ENCODE measurements at regions not wholly inside any gene's neighbourhood (a gene's known extent, or its start where the extent isn't known, plus 50 kb on each side); places are given as distances from the start of the nearest gene placed in this dataset.
A peak's percentile ranks its signal among the peaks of the same experiment; 100 is the strongest.

DNA sequence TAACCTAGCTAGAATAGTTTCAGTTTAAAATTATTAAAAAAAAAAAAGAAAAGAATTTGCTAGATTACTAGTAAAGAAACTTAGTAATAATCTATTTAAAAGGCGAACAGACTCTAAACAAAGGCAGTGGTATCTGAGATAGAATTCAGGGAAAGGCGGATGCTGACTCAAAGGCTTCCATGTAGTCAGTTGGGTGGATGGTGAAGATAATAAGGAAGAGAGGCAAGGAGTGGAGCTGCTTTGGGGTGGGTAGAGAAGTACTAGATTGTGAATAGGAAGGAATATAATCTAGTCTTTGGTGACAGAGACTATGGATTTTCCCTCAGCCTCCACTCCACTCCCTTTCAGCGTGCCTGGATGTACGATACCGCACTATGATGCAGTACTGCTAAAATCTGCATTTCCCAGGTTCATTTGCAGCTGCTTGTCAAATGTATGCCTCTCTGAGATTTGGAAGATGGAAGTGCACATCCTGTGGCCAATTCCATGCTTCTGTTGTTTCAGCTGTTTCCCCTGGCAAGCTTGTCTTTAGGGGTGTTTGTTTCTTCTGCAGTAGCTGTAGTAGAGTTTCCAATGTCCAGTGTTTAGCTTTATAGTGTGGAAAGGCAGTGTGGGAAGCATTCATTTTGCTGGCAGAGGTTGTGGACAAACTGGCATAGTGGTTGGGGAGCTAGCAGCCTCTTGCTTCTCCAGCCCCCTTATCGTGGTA, 184.6 kb upstream of the NRIP1 start:
- TF ChIP-seq, protein P1, sequence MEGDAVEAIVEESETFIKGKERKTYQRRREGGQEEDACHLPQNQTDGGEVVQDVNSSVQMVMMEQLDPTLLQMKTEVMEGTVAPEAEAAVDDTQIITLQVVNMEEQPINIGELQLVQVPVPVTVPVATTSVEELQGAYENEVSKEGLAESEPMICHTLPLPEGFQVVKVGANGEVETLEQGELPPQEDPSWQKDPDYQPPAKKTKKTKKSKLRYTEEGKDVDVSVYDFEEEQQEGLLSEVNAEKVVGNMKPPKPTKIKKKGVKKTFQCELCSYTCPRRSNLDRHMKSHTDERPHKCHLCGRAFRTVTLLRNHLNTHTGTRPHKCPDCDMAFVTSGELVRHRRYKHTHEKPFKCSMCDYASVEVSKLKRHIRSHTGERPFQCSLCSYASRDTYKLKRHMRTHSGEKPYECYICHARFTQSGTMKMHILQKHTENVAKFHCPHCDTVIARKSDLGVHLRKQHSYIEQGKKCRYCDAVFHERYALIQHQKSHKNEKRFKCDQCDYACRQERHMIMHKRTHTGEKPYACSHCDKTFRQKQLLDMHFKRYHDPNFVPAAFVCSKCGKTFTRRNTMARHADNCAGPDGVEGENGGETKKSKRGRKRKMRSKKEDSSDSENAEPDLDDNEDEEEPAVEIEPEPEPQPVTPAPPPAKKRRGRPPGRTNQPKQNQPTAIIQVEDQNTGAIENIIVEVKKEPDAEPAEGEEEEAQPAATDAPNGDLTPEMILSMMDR (IDR thresholded peaks at IDR 0.05; ENCODE audit: borderline replicate concordance, extremely low read depth, insufficient read depth), result no peak
- Histone ChIP-seq H3K9ac (ENCODE audit: low read length in 3 of 3) (no peak overlapping the region), H3K27me3 (ENCODE audit: control insufficient read depth, insufficient read depth, low read length) (no peaks in the 10 kb centered on the region), H3K27ac (ENCODE audit: low read depth in 2 of 2, low read length in 2 of 2) (no peak overlapping the region), H3K36me3 (ENCODE audit: control insufficient read depth in 2 of 3, insufficient read depth in 3 of 3, low read length in 3 of 3) (no peaks in the 10 kb centered on the region), H3K4me3 (ENCODE audit: low read length in 3 of 3) (no peak overlapping the region), H3K4me1 (ENCODE audit: control insufficient read depth in 2 of 3, insufficient read depth in 2 of 3, low read depth in 1 of 3, low read length in 3 of 3) (no peaks in the 10 kb centered on the region), H3K9me3 (ENCODE audit: control insufficient read depth in 2 of 3, insufficient read depth in 1 of 3, low read length in 3 of 3) (no peaks in the 10 kb centered on the region)
- no peak for FAIRE-seq
- DNase-seq, result peak in 1 of 5 donors; percentile 21
- intact Hi-C loops (cut with DNase I), result no loop called here

DNA sequence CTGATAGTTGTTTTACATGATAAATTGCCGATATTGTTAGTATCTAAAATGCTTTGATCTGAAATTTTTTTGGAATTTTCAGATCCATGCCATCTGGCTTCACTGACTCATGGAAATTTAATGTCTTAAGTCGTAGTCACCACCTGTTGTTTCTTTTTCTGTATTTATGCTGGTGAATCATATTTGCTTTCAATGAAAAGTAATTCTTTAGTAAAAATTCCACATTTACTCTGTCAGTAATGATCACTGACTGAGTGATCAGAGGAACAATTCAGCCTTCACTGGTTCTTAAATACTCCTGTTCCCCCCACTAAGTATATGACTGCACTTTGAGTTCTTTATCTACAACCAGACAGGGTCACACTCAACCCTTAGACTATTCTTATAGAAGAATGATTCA, 185.6 kb upstream of the NRIP1 start:
- no peak overlapping the region for H3K27ac ChIP-seq (ENCODE audit: low read depth in 2 of 2, low read length in 2 of 2)
- TF ChIP-seq, protein P1 (IDR thresholded peaks at IDR 0.05; ENCODE audit: borderline replicate concordance, extremely low read depth, insufficient read depth), result no peak
- intact Hi-C loops (cut with DNase I), result no loop called here

DNA sequence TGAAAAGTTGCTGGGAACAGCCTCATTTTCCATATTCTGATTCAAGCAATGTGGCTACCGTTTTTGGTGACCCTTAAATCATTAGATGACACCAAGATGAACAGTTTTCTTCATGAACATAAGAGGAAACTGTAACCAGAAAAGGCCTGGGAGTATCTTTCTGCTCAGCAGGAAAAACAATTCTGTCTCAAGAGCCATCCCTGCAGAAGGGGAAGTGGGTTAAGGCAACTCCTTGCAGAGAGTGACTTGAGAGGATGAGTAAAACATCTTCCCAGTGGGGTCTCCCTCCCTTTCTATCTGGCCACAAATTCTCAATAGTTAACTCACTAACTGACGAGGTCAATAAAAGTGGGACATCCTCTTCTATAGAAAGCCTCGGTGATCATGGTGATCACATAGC, 187.6 kb upstream of the NRIP1 start:
- Histone ChIP-seq H3K4me1 (ENCODE audit: control insufficient read depth in 2 of 3, insufficient read depth in 2 of 3, low read depth in 1 of 3, low read length in 3 of 3) (no peaks in the 10 kb centered on the region), H3K9ac (ENCODE audit: low read length in 3 of 3) (no peak overlapping the region), H3K9me3 (ENCODE audit: control insufficient read depth in 2 of 3, insufficient read depth in 1 of 3, low read length in 3 of 3) (no peaks in the 10 kb centered on the region), H3K4me3 (ENCODE audit: low read length in 3 of 3) (no peak overlapping the region), H3K27me3 (ENCODE audit: control insufficient read depth, insufficient read depth, low read length) (no peaks in the 10 kb centered on the region), H3K27ac (ENCODE audit: low read depth in 2 of 2, low read length in 2 of 2) (no peak overlapping the region), H3K36me3 (ENCODE audit: control insufficient read depth in 2 of 3, insufficient read depth in 3 of 3, low read length in 3 of 3) (no peaks in the 10 kb centered on the region)
- FAIRE-seq (no peak), DNase-seq (no peak)
- TF ChIP-seq, protein P1 (IDR thresholded peaks at IDR 0.05; ENCODE audit: borderline replicate concordance, extremely low read depth, insufficient read depth), result no peak
- intact Hi-C loops (cut with DNase I), result no loop called here

More for the DNA sequence above, 185.6 kb upstream of the NRIP1 start:
- H3K9me3 ChIP-seq (ENCODE audit: control insufficient read depth in 2 of 3, insufficient read depth in 1 of 3, low read length in 3 of 3), result no peaks in the 10 kb centered on the region
- no peaks in the 10 kb centered on the region for H3K27me3 ChIP-seq (ENCODE audit: control insufficient read depth, insufficient read depth, low read length)
- H3K36me3 ChIP-seq (ENCODE audit: control insufficient read depth in 2 of 3, insufficient read depth in 3 of 3, low read length in 3 of 3), result no peaks in the 10 kb centered on the region
- H3K4me1 ChIP-seq (ENCODE audit: control insufficient read depth in 2 of 3, insufficient read depth in 2 of 3, low read depth in 1 of 3, low read length in 3 of 3), result no peaks in the 10 kb centered on the region
- FAIRE-seq (no peak), DNase-seq (no peak)
- no peak overlapping the region for H3K9ac ChIP-seq (ENCODE audit: low read length in 3 of 3)
- H3K4me3 ChIP-seq (ENCODE audit: low read length in 3 of 3), result no peak overlapping the region

GRCh38 chr21:15254111-15254510, 189.3 kb upstream of the NRIP1 start:
- Histone ChIP-seq H3K27me3 (ENCODE audit: control insufficient read depth, insufficient read depth, low read length) (no peaks in the 10 kb centered on the region), H3K27ac (ENCODE audit: low read depth in 2 of 2, low read length in 2 of 2) (no peak overlapping the region), H3K4me3 (ENCODE audit: low read length in 3 of 3) (no peak overlapping the region), H3K36me3 (ENCODE audit: control insufficient read depth in 2 of 3, insufficient read depth in 3 of 3, low read length in 3 of 3) (no peaks in the 10 kb centered on the region), H3K9me3 (ENCODE audit: control insufficient read depth in 2 of 3, insufficient read depth in 1 of 3, low read length in 3 of 3) (no peaks in the 10 kb centered on the region), H3K4me1 (ENCODE audit: control insufficient read depth in 2 of 3, insufficient read depth in 2 of 3, low read depth in 1 of 3, low read length in 3 of 3) (no peaks in the 10 kb centered on the region), H3K9ac (ENCODE audit: low read length in 3 of 3) (no peak overlapping the region)
- intact Hi-C loops (cut with DNase I), result no loop called here
- FAIRE-seq (no peak), DNase-seq (no peak)
- TF ChIP-seq, protein P1 (IDR thresholded peaks at IDR 0.05; ENCODE audit: borderline replicate concordance, extremely low read depth, insufficient read depth), result no peak

Data from kidney (tissue), 13 donors.